HL-60 (cell line): ENCODE measurements at regions not wholly inside any gene's neighbourhood (a gene's known extent, or its start where the extent isn't known, plus 50 kb on each side); places are given as distances from the start of the nearest gene placed in this dataset.

Experiments
- DNase-seq, 2 experiments: peaks; one replicate each; pipeline ENCODE4 v3.0.0-alpha.2; 2010 to 2020; ENCODE audit warnings: low read depth in 1 of 2, low spot score in 1 of 2
- H3K27ac ChIP-seq: fragments of 250-450 bp; sonication (Bioruptor Pico); replicated peaks from 2 replicates; pipeline ENCODE4 v1.5.1; 2020; ENCODE audit warnings: mild to moderate bottlenecking, moderate library complexity
- H3K27me3 ChIP-seq: fragments of 250-450 bp; sonication (Bioruptor Pico); 2 replicates; pipeline ENCODE4 v1.5.1; 2021; ENCODE audit warnings: mild to moderate bottlenecking, moderate library complexity; ENCODE audit not compliant: insufficient read depth, poor library complexity, severe bottlenecking
- H3K4me3 ChIP-seq: replicated peaks from 2 replicates; pipeline ENCODE4 v1.5.1; 2011; ENCODE audit warnings: mild to moderate bottlenecking, control low read depth, low read length; ENCODE audit not compliant: insufficient read depth
- CTCF ChIP-seq: IDR thresholded peaks from one replicate; pipeline ENCODE4 v1.5.1; 2011; ENCODE audit warnings: low read length, control low read depth, inconsistent platforms; ENCODE audit not compliant: insufficient read depth
- GABPA ChIP-seq: IDR thresholded peaks from 2 replicates; pipeline ENCODE4 v1.6.1; 2012; ENCODE audit warnings: low read depth
- POLR2AphosphoS5 ChIP-seq: IDR thresholded peaks from 2 replicates; pipeline ENCODE4 v1.6.1; 2012; ENCODE audit warnings: low read depth
- REST ChIP-seq: IDR thresholded peaks from 2 replicates; pipeline ENCODE4 v1.6.1; 2012; ENCODE audit warnings: low read depth; ENCODE audit not compliant: insufficient replicate concordance
- SPI1 ChIP-seq: IDR thresholded peaks from 2 replicates; pipeline ENCODE4 v1.6.1; 2012; ENCODE audit warnings: low read depth, mild to moderate bottlenecking, borderline replicate concordance

GRCh38 chr13:86445672-86446071 lies 646.5 kb upstream of the SLITRK6 start:
- no peak for TF ChIP-seq GABPA
- TF ChIP-seq REST = no peak
- TF ChIP-seq SPI1 = no peak
- no peak for TF ChIP-seq CTCF
- TF ChIP-seq POLR2AphosphoS5 = no peak
- no peak for DNase-seq
- Histone ChIP-seq H3K27me3 (no peaks in the 10 kb centered on the region), H3K4me3 (no peak overlapping the region), H3K27ac (no peak overlapping the region)

- H3K27me3 ChIP-seq = no peaks in the 10 kb centered on the region
- H3K4me3 ChIP-seq = no peak overlapping the region
- no peak for TF ChIP-seq GABPA
- no peak for TF ChIP-seq CTCF
- no peak for TF ChIP-seq POLR2AphosphoS5
- TF ChIP-seq SPI1 = no peak
- no peak for TF ChIP-seq REST
- DNase-seq = no peak
- no peak overlapping the region for H3K27ac ChIP-seq
Measured at GRCh38 chr13:86446311-86446710, 647.1 kb upstream of the SLITRK6 start.

- Histone ChIP-seq H3K4me3 (no peak overlapping the region), H3K27ac (no peak overlapping the region), H3K27me3 (no peaks in the 10 kb centered on the region)
- DNase-seq = no peak
- TF ChIP-seq GABPA (no peak), SPI1 (no peak), CTCF (no peak), REST (no peak)
Measured at GRCh38 chr13:86447479-86447878, 648.3 kb upstream of the SLITRK6 start.
